ENCODE measurements at regions not wholly inside any gene's neighbourhood (a gene's known extent, or its start where the extent isn't known, plus 50 kb on each side); places are given as distances from the start of the nearest gene placed in this dataset.
A peak's percentile ranks its signal among the peaks of the same experiment; 100 is the strongest.

DNA sequence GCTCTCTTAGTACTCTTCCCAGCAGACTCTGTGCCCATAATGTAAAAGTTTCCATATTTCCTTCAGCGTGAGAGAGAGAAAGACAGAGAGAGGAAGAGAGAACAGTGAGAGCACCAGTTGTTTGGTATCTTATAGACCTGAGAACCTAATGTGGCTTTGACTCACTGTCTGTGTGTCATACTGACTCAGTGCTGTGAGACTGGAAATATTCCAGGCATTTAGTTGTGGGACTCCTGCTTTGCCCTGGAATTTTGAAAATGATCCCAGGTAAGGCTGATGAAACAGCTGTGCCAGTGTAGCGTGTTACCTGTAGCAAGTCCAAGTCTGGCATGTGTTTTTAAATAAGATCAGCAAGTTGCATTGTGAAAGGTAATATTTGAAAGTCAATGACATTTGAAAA, 87.9 kb upstream of the KCNH7 start:
- no peak overlapping the region for H3K27ac ChIP-seq
- peaks cover 0 to 4% of the 10 kb centered on the region in 2 donors for H3K4me1 ChIP-seq
- H3K27me3 ChIP-seq = no peaks in the 10 kb centered on the region
- DNase-seq (no peak), ATAC-seq (peak; percentile 46)
- TF ChIP-seq, protein P1, sequence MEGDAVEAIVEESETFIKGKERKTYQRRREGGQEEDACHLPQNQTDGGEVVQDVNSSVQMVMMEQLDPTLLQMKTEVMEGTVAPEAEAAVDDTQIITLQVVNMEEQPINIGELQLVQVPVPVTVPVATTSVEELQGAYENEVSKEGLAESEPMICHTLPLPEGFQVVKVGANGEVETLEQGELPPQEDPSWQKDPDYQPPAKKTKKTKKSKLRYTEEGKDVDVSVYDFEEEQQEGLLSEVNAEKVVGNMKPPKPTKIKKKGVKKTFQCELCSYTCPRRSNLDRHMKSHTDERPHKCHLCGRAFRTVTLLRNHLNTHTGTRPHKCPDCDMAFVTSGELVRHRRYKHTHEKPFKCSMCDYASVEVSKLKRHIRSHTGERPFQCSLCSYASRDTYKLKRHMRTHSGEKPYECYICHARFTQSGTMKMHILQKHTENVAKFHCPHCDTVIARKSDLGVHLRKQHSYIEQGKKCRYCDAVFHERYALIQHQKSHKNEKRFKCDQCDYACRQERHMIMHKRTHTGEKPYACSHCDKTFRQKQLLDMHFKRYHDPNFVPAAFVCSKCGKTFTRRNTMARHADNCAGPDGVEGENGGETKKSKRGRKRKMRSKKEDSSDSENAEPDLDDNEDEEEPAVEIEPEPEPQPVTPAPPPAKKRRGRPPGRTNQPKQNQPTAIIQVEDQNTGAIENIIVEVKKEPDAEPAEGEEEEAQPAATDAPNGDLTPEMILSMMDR (IDR thresholded peaks at IDR 0.05) = no peak
- no peaks in the 10 kb centered on the region for H3K9me3 ChIP-seq
- H3K36me3 ChIP-seq = no peaks in the 10 kb centered on the region
- intact Hi-C loops (cut with DNase I) = no loop called here
- no peak overlapping the region for H3K4me3 ChIP-seq

DNA sequence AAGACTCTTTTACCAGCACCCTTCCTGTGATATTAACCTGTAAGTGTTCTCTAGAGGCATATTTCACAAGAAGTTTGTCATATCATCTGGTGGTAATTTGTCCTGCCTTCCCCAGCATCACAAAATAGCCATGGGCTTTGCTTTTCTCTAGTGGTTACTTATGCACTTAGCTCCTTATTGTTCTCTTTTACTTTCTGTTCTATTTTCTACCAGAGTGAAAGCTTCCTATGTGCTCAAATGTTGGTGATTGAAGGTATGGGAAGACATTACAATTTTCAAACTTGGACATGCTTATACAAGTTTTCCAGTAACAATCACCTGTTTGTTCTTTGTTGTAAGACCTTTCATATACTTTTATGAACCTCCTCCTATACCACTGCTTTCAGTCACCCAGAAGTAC, 87.0 kb upstream of the KCNH7 start:
- Histone ChIP-seq H3K9me3 (no peaks in the 10 kb centered on the region), H3K4me1 (peaks cover 0 to 4% of the 10 kb centered on the region in 2 donors), H3K27me3 (no peaks in the 10 kb centered on the region), H3K27ac (no peak overlapping the region), H3K36me3 (no peaks in the 10 kb centered on the region), H3K4me3 (no peak overlapping the region)
- DNase-seq = no peak
- peak; percentile 44 for ATAC-seq
- TF ChIP-seq, protein P1 (IDR thresholded peaks at IDR 0.05) = no peak
- intact Hi-C loops (cut with DNase I) = no loop called here

GRCh38 chr2:162919111-162919510, 80.5 kb upstream of the KCNH7 start:
- no peaks in the 10 kb centered on the region for H3K4me1 ChIP-seq
- H3K27ac ChIP-seq = no peak overlapping the region
- DNase-seq (no peak), ATAC-seq (no peak)
- no peaks in the 10 kb centered on the region for H3K36me3 ChIP-seq
- peaks cover 0 to 7% of the 10 kb centered on the region in 2 donors for H3K9me3 ChIP-seq
- intact Hi-C loops (cut with DNase I) = no loop called here
- H3K4me3 ChIP-seq = no peak overlapping the region
- no peaks in the 10 kb centered on the region for H3K27me3 ChIP-seq
- TF ChIP-seq, protein P1 (IDR thresholded peaks at IDR 0.05) = no peak

- DNase-seq (no peak), ATAC-seq (no peak)
- peaks cover 0 to 7% of the 10 kb centered on the region in 2 donors for H3K9me3 ChIP-seq
- H3K27me3 ChIP-seq = no peaks in the 10 kb centered on the region
- TF ChIP-seq, protein P1 (IDR thresholded peaks at IDR 0.05) = no peak
- no peaks in the 10 kb centered on the region for H3K36me3 ChIP-seq
- no peak overlapping the region for H3K4me3 ChIP-seq
- no peak overlapping the region for H3K27ac ChIP-seq
- intact Hi-C loops (cut with DNase I) = no loop called here
- H3K4me1 ChIP-seq = no peaks in the 10 kb centered on the region
Measured at GRCh38 chr2:162917626-162918025, 79.1 kb upstream of the KCNH7 start.

DNA sequence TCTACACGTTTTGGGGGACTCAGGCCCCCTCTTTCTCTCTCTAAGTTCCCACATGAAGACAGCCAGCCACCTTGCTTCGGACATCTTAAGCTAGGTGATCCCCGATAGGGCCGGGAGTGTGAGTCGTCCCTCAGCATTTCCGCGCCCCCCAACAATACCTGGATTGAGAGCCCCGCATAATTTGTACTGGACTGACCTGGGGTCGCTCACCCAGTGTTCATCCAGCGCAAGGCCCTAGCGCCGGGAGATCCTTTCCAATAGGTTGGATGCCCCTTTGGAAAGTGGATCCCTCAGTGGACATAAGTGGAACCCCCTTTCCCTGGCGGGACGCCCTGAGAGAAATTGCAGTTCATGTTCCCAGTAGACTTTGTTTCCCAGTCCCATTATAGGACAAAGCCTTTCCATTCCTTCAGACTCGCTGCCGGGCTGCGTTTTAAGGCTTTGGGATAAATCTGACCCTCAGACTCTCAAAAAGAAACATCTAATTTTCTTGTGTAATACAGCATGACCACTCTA, 77.8 kb upstream of the KCNH7 start:
- intact Hi-C loops (cut with DNase I) = no loop called here
- H3K9me3 ChIP-seq = peaks cover 0 to 7% of the 10 kb centered on the region in 2 donors
- DNase-seq = no peak
- no peaks in the 10 kb centered on the region for H3K36me3 ChIP-seq
- H3K27ac ChIP-seq = no peak overlapping the region
- no peak for ATAC-seq
- H3K4me3 ChIP-seq = no peak overlapping the region
- no peaks in the 10 kb centered on the region for H3K27me3 ChIP-seq
- H3K4me1 ChIP-seq = no peaks in the 10 kb centered on the region
- TF ChIP-seq, protein P1 (IDR thresholded peaks at IDR 0.05) = no peak
